ENCODE measurements at regions not wholly inside any gene's neighbourhood (a gene's known extent, or its start where the extent isn't known, plus 50 kb on each side); places are given as distances from the start of the nearest gene placed in this dataset.

DNA sequence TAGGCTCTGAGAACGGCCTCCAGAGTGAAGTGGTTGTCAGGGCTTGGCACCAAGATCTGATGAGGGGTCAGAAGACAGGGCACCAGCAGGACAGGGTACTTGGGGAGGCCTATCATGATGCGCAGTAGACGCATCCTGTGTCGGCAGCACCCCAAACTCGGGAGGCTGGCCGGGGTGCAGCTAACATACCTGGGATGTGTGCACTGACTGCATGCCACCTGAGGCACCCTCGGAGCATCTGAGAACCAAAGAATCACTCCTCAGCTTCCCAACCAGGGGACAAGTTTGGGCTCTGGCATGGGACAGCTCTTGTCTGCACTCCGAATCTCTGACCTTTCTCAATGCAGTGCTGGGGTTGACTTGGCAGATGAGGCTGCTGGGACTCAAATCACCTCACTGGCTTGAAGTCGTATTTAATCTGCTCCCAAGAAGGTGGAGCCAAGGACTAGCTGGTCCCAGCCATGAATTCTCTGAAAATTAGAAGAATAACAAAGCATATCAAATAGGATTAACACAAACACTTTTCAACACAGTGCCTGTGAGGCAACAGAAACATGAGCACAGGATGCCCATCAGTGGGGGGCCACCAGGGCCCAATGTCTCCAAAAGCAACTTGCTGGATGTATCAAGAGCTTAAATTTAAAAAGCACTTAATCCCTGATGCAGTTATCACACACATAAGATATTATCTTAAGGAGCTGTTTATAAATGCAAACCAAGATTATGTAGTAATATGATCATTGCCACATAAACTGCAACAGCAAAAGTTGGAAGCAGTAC is 348.8 kb downstream of the PREX1 start:
- H3K9me3 ChIP-seq (replicated peaks): no peaks in the 10 kb centered on the region
- DNase-seq (ENCODE audit: low read depth in 1 of 2, low spot score in 2 of 2): no peak
- peaks cover 63% of the 10 kb centered on the region for H3K27me3 ChIP-seq (replicated peaks)
- H3K36me3 ChIP-seq: no peaks in the 10 kb centered on the region
- H3K4me3 ChIP-seq: no peak overlapping the region
- no peak overlapping the region for H3K27ac ChIP-seq
- no peaks in the 10 kb centered on the region for H3K4me1 ChIP-seq (replicated peaks)

DNA sequence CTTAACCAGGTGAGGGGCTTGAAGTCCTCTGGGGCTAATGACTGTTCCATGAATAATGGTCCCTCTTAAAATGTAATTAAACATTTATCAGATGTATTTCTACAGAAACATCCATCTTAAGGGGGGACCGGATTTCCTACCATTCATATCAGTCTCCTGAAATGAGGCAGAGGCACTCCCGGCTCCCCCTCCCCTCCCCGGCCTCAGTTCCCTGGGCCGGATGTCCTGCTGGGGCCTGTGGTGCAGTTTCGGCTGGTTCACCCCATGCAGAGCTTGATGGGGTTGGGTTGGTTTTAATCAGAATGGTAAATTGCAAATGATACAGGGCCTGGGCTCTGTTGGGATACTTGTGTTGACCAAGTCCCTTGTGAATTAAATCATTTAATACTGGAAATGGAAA is 349.4 kb downstream of the PREX1 start:
- H3K27me3 ChIP-seq (replicated peaks): peaks cover 62% of the 10 kb centered on the region

DNA sequence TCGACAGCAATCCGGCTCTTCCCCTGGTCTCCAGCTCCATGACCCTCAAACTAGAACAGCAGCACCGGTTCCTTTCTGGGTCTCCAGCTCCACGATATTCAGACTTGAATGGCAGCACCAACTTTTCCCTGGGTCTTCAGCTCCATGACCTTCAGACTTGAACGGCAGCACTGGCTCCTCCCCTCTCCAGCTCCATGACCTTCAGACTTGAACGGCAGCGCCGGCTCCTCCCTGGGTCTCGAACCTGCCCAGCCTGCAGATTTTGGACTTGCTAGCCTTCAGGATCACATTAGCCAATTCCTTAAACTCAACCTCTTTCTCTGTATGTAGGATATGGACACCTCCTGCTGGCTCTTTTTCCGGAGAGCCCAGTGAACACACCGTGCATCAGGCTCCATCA is 350.9 kb downstream of the PREX1 start:
- no peaks in the 10 kb centered on the region for H3K4me1 ChIP-seq (replicated peaks)
- peaks cover 54% of the 10 kb centered on the region for H3K27me3 ChIP-seq (replicated peaks)

More for the DNA sequence above, 349.4 kb downstream of the PREX1 start:
- no peak for DNase-seq (ENCODE audit: low read depth in 1 of 2, low spot score in 2 of 2)
- Histone ChIP-seq H3K36me3 (no peaks in the 10 kb centered on the region), H3K27ac (no peak overlapping the region), H3K4me1 (replicated peaks) (no peaks in the 10 kb centered on the region), H3K9me3 (replicated peaks) (no peaks in the 10 kb centered on the region), H3K4me3 (no peak overlapping the region)

GRCh38 chr20:48474022-48474421 is 353.8 kb downstream of the PREX1 start:
- Histone ChIP-seq H3K9me3 (replicated peaks) (no peaks in the 10 kb centered on the region), H3K36me3 (no peaks in the 10 kb centered on the region), H3K27me3 (replicated peaks) (peaks cover 38% of the 10 kb centered on the region), H3K4me3 (no peak overlapping the region), H3K27ac (no peak overlapping the region), H3K4me1 (replicated peaks) (no peaks in the 10 kb centered on the region)
- no peak for DNase-seq (ENCODE audit: low read depth in 1 of 2, low spot score in 2 of 2)

More for the DNA sequence above, 350.9 kb downstream of the PREX1 start:
- Histone ChIP-seq H3K36me3 (no peaks in the 10 kb centered on the region), H3K27ac (no peak overlapping the region), H3K9me3 (replicated peaks) (no peaks in the 10 kb centered on the region), H3K4me3 (no peak overlapping the region)
- DNase-seq (ENCODE audit: low read depth in 1 of 2, low spot score in 2 of 2): no peak

DNA sequence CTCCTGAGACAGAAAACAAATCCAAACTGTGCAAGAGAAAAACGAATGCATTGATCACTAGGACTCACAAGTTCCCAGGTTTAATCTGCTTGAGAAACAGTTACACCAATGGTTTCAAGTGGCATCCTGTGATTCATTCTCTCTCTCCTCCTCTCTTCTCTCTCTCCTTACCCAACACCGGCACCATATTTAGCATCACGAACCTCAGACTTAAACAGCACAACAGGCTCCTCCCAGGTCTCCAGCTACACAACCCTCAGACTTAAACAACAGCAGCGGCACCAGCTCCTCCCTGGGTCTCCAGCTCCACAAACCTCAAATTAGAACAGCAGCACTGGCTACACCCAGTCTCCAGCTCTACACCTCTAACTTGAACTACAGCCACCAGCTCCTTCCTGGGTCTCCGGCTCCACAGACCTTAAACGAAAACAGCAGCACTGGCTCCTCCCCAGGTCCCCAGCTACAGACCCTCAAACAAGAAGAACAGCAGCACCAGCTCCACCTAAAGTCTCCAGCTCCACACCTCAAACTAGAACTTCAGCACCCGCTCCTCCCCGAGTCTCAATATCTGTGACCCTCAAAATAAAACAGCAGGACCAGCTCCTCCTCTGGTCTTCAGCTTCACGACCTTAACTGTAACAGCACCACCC is 355.9 kb downstream of the PREX1 start:
- Histone ChIP-seq H3K36me3 (no peaks in the 10 kb centered on the region), H3K27me3 (replicated peaks) (peaks cover 18% of the 10 kb centered on the region; the same call in 1 of the 2 replicates), H3K4me1 (replicated peaks) (no peaks in the 10 kb centered on the region), H3K27ac (no peak overlapping the region), H3K9me3 (replicated peaks) (no peaks in the 10 kb centered on the region), H3K4me3 (no peak overlapping the region)
- DNase-seq (ENCODE audit: low read depth in 1 of 2, low spot score in 2 of 2): no peak

GRCh38 chr20:48471176-48471575 is 356.6 kb downstream of the PREX1 start:
- H3K4me3 ChIP-seq: no peak overlapping the region

DNA sequence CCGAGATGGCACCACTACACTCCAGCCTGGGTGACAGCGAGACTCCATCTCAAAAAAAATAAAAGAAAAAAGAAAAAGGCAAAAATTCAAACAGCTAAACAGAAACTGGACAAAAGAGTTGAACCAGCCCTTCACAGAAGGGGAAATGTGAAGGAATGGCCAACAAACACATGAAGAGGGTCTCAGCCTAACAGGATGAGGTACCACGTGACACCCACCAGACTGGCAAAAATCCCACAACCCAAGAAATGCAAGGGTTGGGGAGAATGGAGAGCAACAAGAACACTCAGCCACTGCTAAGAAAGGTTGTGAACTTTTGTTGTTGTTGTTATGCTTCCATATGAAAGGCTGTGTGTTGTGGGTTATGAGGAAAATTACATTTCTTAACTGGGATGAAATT is 357.7 kb downstream of the PREX1 start:
- Histone ChIP-seq H3K4me3 (no peak overlapping the region), H3K4me1 (replicated peaks) (no peaks in the 10 kb centered on the region), H3K36me3 (no peaks in the 10 kb centered on the region), H3K27ac (no peak overlapping the region), H3K27me3 (replicated peaks) (0 out of 2 replicates have a peak, but pooled peaks cover 16% of the 10 kb centered on the region), H3K9me3 (replicated peaks) (no peaks in the 10 kb centered on the region)
- no peak for DNase-seq (ENCODE audit: low read depth in 1 of 2, low spot score in 2 of 2)

More at GRCh38 chr20:48471176-48471575, 356.6 kb downstream of the PREX1 start:
- Histone ChIP-seq H3K4me1 (replicated peaks) (no peaks in the 10 kb centered on the region), H3K27me3 (replicated peaks) (0 out of 2 replicates have a peak, but pooled peaks cover 16% of the 10 kb centered on the region), H3K36me3 (no peaks in the 10 kb centered on the region), H3K9me3 (replicated peaks) (no peaks in the 10 kb centered on the region), H3K27ac (no peak overlapping the region)
- DNase-seq (ENCODE audit: low read depth in 1 of 2, low spot score in 2 of 2): no peak

DNA sequence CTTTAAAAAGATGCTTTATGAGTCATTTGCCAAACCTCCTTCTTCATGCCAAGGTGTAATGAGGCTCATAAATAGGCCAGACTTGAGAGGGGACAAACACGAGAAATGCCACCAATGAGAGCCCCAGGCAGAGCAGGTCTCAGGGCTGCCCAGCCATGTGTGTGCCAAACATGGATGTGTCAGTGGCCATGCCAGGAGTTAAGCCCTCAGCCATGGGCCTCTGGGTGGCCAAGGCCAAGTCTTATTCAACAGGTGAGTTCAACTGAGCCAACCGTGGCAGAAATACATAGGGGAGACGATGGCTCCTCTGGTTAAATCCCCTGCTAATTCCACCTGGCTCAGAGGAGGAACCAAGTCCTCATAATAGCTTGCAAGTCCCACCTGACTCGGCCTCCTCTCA is 358.8 kb downstream of the PREX1 start:
- Histone ChIP-seq H3K27me3 (replicated peaks) (0 out of 2 replicates have a peak, but pooled peaks cover 13% of the 10 kb centered on the region), H3K9me3 (replicated peaks) (no peaks in the 10 kb centered on the region), H3K36me3 (no peaks in the 10 kb centered on the region), H3K4me1 (replicated peaks) (no peaks in the 10 kb centered on the region), H3K4me3 (no peak overlapping the region), H3K27ac (no peak overlapping the region)
- no peak for DNase-seq (ENCODE audit: low read depth in 1 of 2, low spot score in 2 of 2)

DNA sequence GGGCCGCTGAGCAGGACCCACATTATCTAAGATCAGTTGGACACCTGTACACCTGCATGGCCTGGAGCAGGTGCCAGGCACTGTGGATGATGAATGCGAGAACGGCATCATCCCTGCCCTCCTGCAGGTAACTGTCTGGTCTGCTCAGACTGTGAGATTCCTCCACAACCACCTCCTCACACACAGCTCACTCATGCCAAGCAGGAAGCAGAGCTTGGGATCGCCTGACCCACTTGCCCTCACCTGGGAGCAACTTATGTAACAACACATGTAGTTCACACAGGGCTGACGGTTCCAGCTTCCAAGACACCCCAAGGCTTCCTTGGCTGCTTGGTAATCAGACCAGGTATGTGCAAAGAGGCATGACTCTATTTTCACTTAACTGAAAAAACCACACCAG is 359.2 kb downstream of the PREX1 start:
- 0 out of 2 replicates have a peak, but pooled peaks cover 10% of the 10 kb centered on the region for H3K27me3 ChIP-seq (replicated peaks)
- H3K36me3 ChIP-seq: no peaks in the 10 kb centered on the region
- H3K27ac ChIP-seq: no peak overlapping the region
- no peaks in the 10 kb centered on the region for H3K4me1 ChIP-seq (replicated peaks)
- H3K9me3 ChIP-seq (replicated peaks): no peaks in the 10 kb centered on the region
- no peak overlapping the region for H3K4me3 ChIP-seq
- DNase-seq (ENCODE audit: low read depth in 1 of 2, low spot score in 2 of 2): no peak

- Histone ChIP-seq H3K4me1 (replicated peaks) (no peaks in the 10 kb centered on the region), H3K36me3 (no peaks in the 10 kb centered on the region), H3K27ac (no peak overlapping the region), H3K27me3 (replicated peaks) (0 out of 2 replicates have a peak, but pooled peaks cover 12% of the 10 kb centered on the region), H3K9me3 (replicated peaks) (no peaks in the 10 kb centered on the region), H3K4me3 (no peak overlapping the region)
- DNase-seq (ENCODE audit: low read depth in 1 of 2, low spot score in 2 of 2): no peak
Measured at GRCh38 chr20:48467622-48468021, 360.2 kb downstream of the PREX1 start.

GRCh38 chr20:48465271-48465670 is 362.5 kb downstream of the PREX1 start:
- Histone ChIP-seq H3K4me3 (no peak overlapping the region), H3K4me1 (replicated peaks) (no peaks in the 10 kb centered on the region), H3K27me3 (replicated peaks) (peaks cover 17% of the 10 kb centered on the region), H3K36me3 (no peaks in the 10 kb centered on the region), H3K27ac (no peak overlapping the region), H3K9me3 (replicated peaks) (no peaks in the 10 kb centered on the region)
- no peak for DNase-seq (ENCODE audit: low read depth in 1 of 2, low spot score in 2 of 2)

GRCh38 chr20:48463916-48464315 is 363.9 kb downstream of the PREX1 start:
- Histone ChIP-seq H3K4me1 (replicated peaks) (no peaks in the 10 kb centered on the region), H3K27me3 (replicated peaks) (peaks cover 18% of the 10 kb centered on the region), H3K36me3 (no peaks in the 10 kb centered on the region), H3K9me3 (replicated peaks) (no peaks in the 10 kb centered on the region), H3K4me3 (no peak overlapping the region), H3K27ac (no peak overlapping the region)
- DNase-seq (ENCODE audit: low read depth in 1 of 2, low spot score in 2 of 2): no peak

- no peak for DNase-seq (ENCODE audit: low read depth in 1 of 2, low spot score in 2 of 2)
- Histone ChIP-seq H3K9me3 (replicated peaks) (no peaks in the 10 kb centered on the region), H3K27ac (no peak overlapping the region), H3K36me3 (no peaks in the 10 kb centered on the region), H3K4me1 (replicated peaks) (no peaks in the 10 kb centered on the region), H3K4me3 (no peak overlapping the region), H3K27me3 (replicated peaks) (peaks cover 18% of the 10 kb centered on the region)
Measured at GRCh38 chr20:48463096-48463720, 364.6 kb downstream of the PREX1 start.

DNA sequence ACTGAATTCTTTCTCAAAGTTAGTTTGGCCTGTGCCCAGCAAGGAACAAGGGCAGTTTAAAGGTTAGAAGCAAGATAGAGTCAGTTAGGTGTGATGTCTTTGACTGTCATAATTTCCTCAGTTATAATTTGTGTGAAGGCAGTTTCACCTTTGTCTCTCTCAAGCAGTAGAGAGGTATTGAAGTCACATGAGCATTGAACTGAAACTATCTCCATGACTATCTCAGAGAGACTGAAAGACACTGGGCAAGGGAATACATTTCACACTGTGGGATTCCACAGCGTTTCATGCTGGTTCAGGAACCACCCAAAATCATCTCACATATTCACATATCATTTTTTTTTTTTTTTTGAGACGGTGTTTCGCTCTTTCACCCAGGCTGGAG is 366.1 kb downstream of the PREX1 start:
- Histone ChIP-seq H3K4me1 (replicated peaks) (no peaks in the 10 kb centered on the region), H3K9me3 (replicated peaks) (no peaks in the 10 kb centered on the region), H3K27me3 (replicated peaks) (peaks cover 24% of the 10 kb centered on the region), H3K4me3 (no peak overlapping the region), H3K27ac (no peak overlapping the region), H3K36me3 (no peaks in the 10 kb centered on the region)
- no peak for DNase-seq (ENCODE audit: low read depth in 1 of 2, low spot score in 2 of 2)

Measured in SJSA1 (cell line).